ENCODE measurements at regions not wholly inside any gene's neighbourhood (a gene's known extent, or its start where the extent isn't known, plus 50 kb on each side); places are given as distances from the start of the nearest gene placed in this dataset.

GRCh38 chr1:118333601-118334210, 148.7 kb upstream of the SPAG17 start:
- ATAC-seq (ENCODE audit: insufficient read depth, low FRiP score) (no peak), DNase-seq (no peak)
- Histone ChIP-seq H3K4me3 (no peak overlapping the region), H3K9me3 (ENCODE audit: control insufficient read depth in 4 of 4, insufficient read depth in 3 of 4, low read length in 3 of 4) (no peaks in the 10 kb centered on the region), H3K27me3 (ENCODE audit: control insufficient read depth in 3 of 3, insufficient read depth in 3 of 3, low read length in 2 of 3) (no peaks in the 10 kb centered on the region), H3K4me1 (ENCODE audit: control insufficient read depth in 5 of 5, insufficient read depth in 5 of 5, low read length in 5 of 5) (peaks cover 0 to 16% (median 0%) of the 10 kb centered on the region in 5 donors), H3K36me3 (ENCODE audit: control insufficient read depth in 4 of 4, insufficient read depth in 4 of 4, low read length in 4 of 4) (no peaks in the 10 kb centered on the region), H3K27ac (ENCODE audit: low read depth in 1 of 2, low read length in 1 of 2) (no peak overlapping the region), H3K9ac (ENCODE audit: insufficient read depth in 1 of 2, low read length in 2 of 2) (no peak overlapping the region)
- no peak for TF ChIP-seq CTCF (IDR thresholded peaks at IDR 0.05; ENCODE audit: control extremely low read depth, extremely low read depth)
- 83 to 89% methylated on average over 4 of the region's 4 CpGs for WGBS, 2 donors

GRCh38 chr1:118326960-118327629, 142.1 kb upstream of the SPAG17 start:
- 51 to 71% methylated on average over 6 of the region's 6 CpGs for WGBS, 2 donors
- Histone ChIP-seq H3K4me1 (ENCODE audit: control insufficient read depth in 5 of 5, insufficient read depth in 5 of 5, low read length in 5 of 5) (peaks cover 0 to 11% (median 0%) of the 10 kb centered on the region in 5 donors), H3K4me3 (no peak overlapping the region), H3K27me3 (ENCODE audit: control insufficient read depth in 3 of 3, insufficient read depth in 3 of 3, low read length in 2 of 3) (no peaks in the 10 kb centered on the region), H3K9ac (ENCODE audit: insufficient read depth in 1 of 2, low read length in 2 of 2) (no peak overlapping the region), H3K9me3 (ENCODE audit: control insufficient read depth in 4 of 4, insufficient read depth in 3 of 4, low read length in 3 of 4) (no peaks in the 10 kb centered on the region), H3K27ac (ENCODE audit: low read depth in 1 of 2, low read length in 1 of 2) (no peak overlapping the region), H3K36me3 (ENCODE audit: control insufficient read depth in 4 of 4, insufficient read depth in 4 of 4, low read length in 4 of 4) (no peaks in the 10 kb centered on the region)
- ATAC-seq (ENCODE audit: insufficient read depth, low FRiP score) (no peak), DNase-seq (peak in 1 of 3 donors; percentile 18)
- no peak for TF ChIP-seq CTCF (IDR thresholded peaks at IDR 0.05; ENCODE audit: control extremely low read depth, extremely low read depth)

- no peak overlapping the region for H3K4me3 ChIP-seq
- H3K27me3 ChIP-seq (ENCODE audit: control insufficient read depth in 3 of 3, insufficient read depth in 3 of 3, low read length in 2 of 3) = no peaks in the 10 kb centered on the region
- H3K4me1 ChIP-seq (ENCODE audit: control insufficient read depth in 5 of 5, insufficient read depth in 5 of 5, low read length in 5 of 5) = peaks cover 0 to 18% (median 0%) of the 10 kb centered on the region in 5 donors
- ATAC-seq (ENCODE audit: insufficient read depth, low FRiP score) = no peak
- no peaks in the 10 kb centered on the region for H3K9me3 ChIP-seq (ENCODE audit: control insufficient read depth in 4 of 4, insufficient read depth in 3 of 4, low read length in 3 of 4)
- no peak for TF ChIP-seq CTCF (IDR thresholded peaks at IDR 0.05; ENCODE audit: control extremely low read depth, extremely low read depth)
- H3K9ac ChIP-seq (ENCODE audit: insufficient read depth in 1 of 2, low read length in 2 of 2) = no peak overlapping the region
- no peak overlapping the region for H3K27ac ChIP-seq (ENCODE audit: low read depth in 1 of 2, low read length in 1 of 2)
- DNase-seq = no peak
- H3K36me3 ChIP-seq (ENCODE audit: control insufficient read depth in 4 of 4, insufficient read depth in 4 of 4, low read length in 4 of 4) = no peaks in the 10 kb centered on the region
Observed at GRCh38 chr1:118325550-118326225, 140.7 kb upstream of the SPAG17 start.

All from lung (tissue), 11 donors.